ENCODE measurements at regions not wholly inside any gene's neighbourhood (a gene's known extent, or its start where the extent isn't known, plus 50 kb on each side); places are given as distances from the start of the nearest gene placed in this dataset.
"Not testable (repeated sequence)": the region's sequence is repeated elsewhere in the genome, so short reads cannot be mapped to it uniquely, and the experiment has no call there.

- no peak for DNase-seq (ENCODE audit: low read depth in 4 of 4, low spot score in 1 of 4)
Measured at GRCh38 chr9:79056041-79056440, 515.7 kb upstream of the TLE4 start.

GRCh38 chr9:79057576-79057975 lies 514.2 kb upstream of the TLE4 start:
- no peak for DNase-seq (ENCODE audit: low read depth in 4 of 4, low spot score in 1 of 4)

GRCh38 chr9:79060766-79061165 lies 511.0 kb upstream of the TLE4 start:
- no peak for DNase-seq (ENCODE audit: low read depth in 4 of 4, low spot score in 1 of 4)

GRCh38 chr9:79061752-79062616 lies 509.8 kb upstream of the TLE4 start:
- DNase-seq (ENCODE audit: low read depth in 4 of 4, low spot score in 1 of 4) = no peak

- DNase-seq (ENCODE audit: low read depth in 4 of 4, low spot score in 1 of 4) = no peak
Measured at GRCh38 chr9:79073201-79073600, 498.6 kb upstream of the TLE4 start.

GRCh38 chr9:79080536-79080935 lies 491.2 kb upstream of the TLE4 start:
- no peak for DNase-seq (ENCODE audit: low read depth in 4 of 4, low spot score in 1 of 4)

- DNase-seq (ENCODE audit: low read depth in 4 of 4, low spot score in 1 of 4) = no peak
Measured at GRCh38 chr9:79083621-79084020, 488.1 kb upstream of the TLE4 start.

GRCh38 chr9:79087133-79087532 lies 484.6 kb upstream of the TLE4 start:
- DNase-seq (ENCODE audit: low read depth in 4 of 4, low spot score in 1 of 4) = no peak

- no peak for DNase-seq (ENCODE audit: low read depth in 4 of 4, low spot score in 1 of 4)
Measured at GRCh38 chr9:79089054-79089560, 482.7 kb upstream of the TLE4 start.

GRCh38 chr9:79089851-79090250 lies 481.9 kb upstream of the TLE4 start:
- not testable (repeated sequence) for DNase-seq (ENCODE audit: low read depth in 4 of 4, low spot score in 1 of 4)

GRCh38 chr9:79103257-79103656 lies 468.5 kb upstream of the TLE4 start:
- not testable (repeated sequence) for DNase-seq (ENCODE audit: low read depth in 4 of 4, low spot score in 1 of 4)

GRCh38 chr9:79104216-79104615 lies 467.5 kb upstream of the TLE4 start:
- DNase-seq (ENCODE audit: low read depth in 4 of 4, low spot score in 1 of 4) = no peak

- DNase-seq (ENCODE audit: low read depth in 4 of 4, low spot score in 1 of 4) = no peak
Measured at GRCh38 chr9:79104951-79105350, 466.8 kb upstream of the TLE4 start.

- DNase-seq (ENCODE audit: low read depth in 4 of 4, low spot score in 1 of 4) = no peak
Measured at GRCh38 chr9:79107911-79108676, 463.7 kb upstream of the TLE4 start.

GRCh38 chr9:79111653-79112052 lies 460.1 kb upstream of the TLE4 start:
- no peak for DNase-seq (ENCODE audit: low read depth in 4 of 4, low spot score in 1 of 4)

- DNase-seq (ENCODE audit: low read depth in 4 of 4, low spot score in 1 of 4) = no peak
Measured at GRCh38 chr9:79115176-79115575, 456.6 kb upstream of the TLE4 start.

- no peak for DNase-seq (ENCODE audit: low read depth in 4 of 4, low spot score in 1 of 4)
Measured at GRCh38 chr9:79116041-79116440, 455.7 kb upstream of the TLE4 start.

GRCh38 chr9:79116709-79117108 lies 455.1 kb upstream of the TLE4 start:
- DNase-seq (ENCODE audit: low read depth in 4 of 4, low spot score in 1 of 4) = no peak

GRCh38 chr9:79120533-79120932 lies 451.2 kb upstream of the TLE4 start:
- DNase-seq (ENCODE audit: low read depth in 4 of 4, low spot score in 1 of 4) = no peak

GRCh38 chr9:79120941-79121340 lies 450.8 kb upstream of the TLE4 start:
- DNase-seq (ENCODE audit: low read depth in 4 of 4, low spot score in 1 of 4) = no peak

GRCh38 chr9:79123415-79123814 lies 448.4 kb upstream of the TLE4 start:
- DNase-seq (ENCODE audit: low read depth in 4 of 4, low spot score in 1 of 4) = no peak

- DNase-seq (ENCODE audit: low read depth in 4 of 4, low spot score in 1 of 4) = no peak
Measured at GRCh38 chr9:79127661-79128060, 444.1 kb upstream of the TLE4 start.

All from stimulated activated CD4-positive, alpha-beta T cell treated with anti-CD3 and anti-CD28 coated beads, Interleukin-1b, Interleukin-23, amount 100 ng/mL, for 24 hours (primary cell).